ENCODE measurements at regions not wholly inside any gene's neighbourhood (a gene's known extent, or its start where the extent isn't known, plus 50 kb on each side); places are given as distances from the start of the nearest gene placed in this dataset.

DNA sequence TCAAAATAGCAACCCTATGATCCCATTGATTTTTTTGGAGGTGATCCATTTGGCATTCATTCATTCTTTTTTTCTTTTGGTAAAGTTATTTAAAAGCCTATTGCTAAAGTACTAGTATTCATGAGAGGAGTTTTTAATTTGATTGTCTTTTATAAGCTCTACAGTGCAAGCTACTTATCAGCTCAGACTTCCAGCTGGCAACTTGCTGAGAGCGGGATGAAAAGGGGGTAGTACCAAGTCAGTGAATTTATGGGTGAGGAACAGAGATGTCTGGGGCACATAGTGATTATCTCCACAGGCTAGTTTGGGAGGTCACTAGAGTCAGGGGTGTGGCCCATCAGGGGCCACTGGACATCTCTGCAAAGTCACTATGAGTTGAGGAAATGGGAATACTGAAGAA is 202.4 kb downstream of the PIK3C3 start:
- no peaks in the 10 kb centered on the region for H4K20me1 ChIP-seq (replicated peaks; ENCODE audit: control insufficient read depth, insufficient read depth, low read length)
- no peaks in the 10 kb centered on the region for H3K79me2 ChIP-seq (ENCODE audit: control insufficient read depth, insufficient read depth, low read length)
- intact Hi-C loops (cut with micrococcal nuclease) (no loop called here), in situ Hi-C loops (cut with MboI) (no loop called here)
- H3K9ac ChIP-seq (ENCODE audit: insufficient read depth in 1 of 2, low read depth in 2 of 2, low read length in 2 of 2) = no peak overlapping the region
- H3K9me1 ChIP-seq (ENCODE audit: control insufficient read depth, insufficient read depth, low read length) = no peaks in the 10 kb centered on the region
- no peaks in the 10 kb centered on the region for H3K4me1 ChIP-seq (replicated peaks in 1 of 2; ENCODE audit: control insufficient read depth in 2 of 2, insufficient read depth in 2 of 2, low read length in 2 of 2)
- H3K9me3 ChIP-seq (replicated peaks; ENCODE audit: control insufficient read depth, insufficient read depth, low read depth, low read length) = no peaks in the 10 kb centered on the region
- no peak overlapping the region for H3K4me3 ChIP-seq
- no TSS peak for BruUV-seq (replicated peaks)
- WGBS (ENCODE audit: insufficient coverage, low coverage, missing lambda C conversion rate) = 8% methylated on average over 1 of the region's 1 CpG
- no peak overlapping the region for H3K4me2 ChIP-seq (ENCODE audit: insufficient read depth, low read length)
- no peaks in the 10 kb centered on the region for H3K27me3 ChIP-seq (ENCODE audit: control insufficient read depth in 2 of 2, insufficient read depth in 2 of 2, low read length in 2 of 2)
- H3K27ac ChIP-seq (ENCODE audit: extremely low read depth, low read depth, low read length) = no peak overlapping the region
- DNase-seq (ENCODE audit: extremely low read depth in 1 of 4, low spot score in 3 of 4) (no peak), ATAC-seq (no peak), FAIRE-seq (no peak)
- CTCF ChIA-PET (ENCODE audit: low intra/inter-chr PET ratio) = no interaction called here
- POLR2A ChIA-PET = no interaction called here
- H3K36me3 ChIP-seq (ENCODE audit: control insufficient read depth, insufficient read depth, low read length) = no peaks in the 10 kb centered on the region
- H2AFZ ChIP-seq (ENCODE audit: low read depth, low read length) = no peak overlapping the region
- TF ChIP-seq, protein P1, sequence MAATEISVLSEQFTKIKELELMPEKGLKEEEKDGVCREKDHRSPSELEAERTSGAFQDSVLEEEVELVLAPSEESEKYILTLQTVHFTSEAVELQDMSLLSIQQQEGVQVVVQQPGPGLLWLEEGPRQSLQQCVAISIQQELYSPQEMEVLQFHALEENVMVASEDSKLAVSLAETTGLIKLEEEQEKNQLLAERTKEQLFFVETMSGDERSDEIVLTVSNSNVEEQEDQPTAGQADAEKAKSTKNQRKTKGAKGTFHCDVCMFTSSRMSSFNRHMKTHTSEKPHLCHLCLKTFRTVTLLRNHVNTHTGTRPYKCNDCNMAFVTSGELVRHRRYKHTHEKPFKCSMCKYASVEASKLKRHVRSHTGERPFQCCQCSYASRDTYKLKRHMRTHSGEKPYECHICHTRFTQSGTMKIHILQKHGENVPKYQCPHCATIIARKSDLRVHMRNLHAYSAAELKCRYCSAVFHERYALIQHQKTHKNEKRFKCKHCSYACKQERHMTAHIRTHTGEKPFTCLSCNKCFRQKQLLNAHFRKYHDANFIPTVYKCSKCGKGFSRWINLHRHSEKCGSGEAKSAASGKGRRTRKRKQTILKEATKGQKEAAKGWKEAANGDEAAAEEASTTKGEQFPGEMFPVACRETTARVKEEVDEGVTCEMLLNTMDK (IDR thresholded peaks at IDR 0.05; ENCODE audit: borderline replicate concordance, insufficient read depth, low read depth, low read length, poor library complexity, severe bottlenecking) = no peak
- TF ChIP-seq, protein P2, sequence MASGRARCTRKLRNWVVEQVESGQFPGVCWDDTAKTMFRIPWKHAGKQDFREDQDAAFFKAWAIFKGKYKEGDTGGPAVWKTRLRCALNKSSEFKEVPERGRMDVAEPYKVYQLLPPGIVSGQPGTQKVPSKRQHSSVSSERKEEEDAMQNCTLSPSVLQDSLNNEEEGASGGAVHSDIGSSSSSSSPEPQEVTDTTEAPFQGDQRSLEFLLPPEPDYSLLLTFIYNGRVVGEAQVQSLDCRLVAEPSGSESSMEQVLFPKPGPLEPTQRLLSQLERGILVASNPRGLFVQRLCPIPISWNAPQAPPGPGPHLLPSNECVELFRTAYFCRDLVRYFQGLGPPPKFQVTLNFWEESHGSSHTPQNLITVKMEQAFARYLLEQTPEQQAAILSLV (tag; IDR thresholded peaks at IDR 0.05) = no peak
- TF ChIP-seq CCAR2 (IDR thresholded peaks at IDR 0.05; ENCODE audit: low read depth, low read length) (no peak), EHMT2 (IDR thresholded peaks at IDR 0.05) (no peak), TFAM (CRISPR knock-in tag; conservative IDR thresholded peaks at IDR 0.05) (no peak), CEBPZ (IDR thresholded peaks at IDR 0.05; ENCODE audit: borderline replicate concordance, low read depth, low read length) (no peak), MTA2 (IDR thresholded peaks at IDR 0.05; ENCODE audit: low read depth) (no peak), MXD1 (CRISPR knock-in tag; IDR thresholded peaks at IDR 0.05; ENCODE audit: borderline replicate concordance, poor library complexity, severe bottlenecking) (no peak), RERE (CRISPR knock-in tag; IDR thresholded peaks at IDR 0.05; ENCODE audit: borderline replicate concordance) (no peak), ARID2 (IDR thresholded peaks at IDR 0.05) (no peak)
